HG03159 (cell line): ENCODE measurements at regions not wholly inside any gene's neighbourhood (a gene's known extent, or its start where the extent isn't known, plus 50 kb on each side); places are given as distances from the start of the nearest gene placed in this dataset.

Experiments
- ATAC-seq: cut with Tn5 transposase; IDR thresholded peaks from one replicate; pipeline ENCODE4 v1.9.1; 2021; ENCODE audit warnings: mild to moderate bottlenecking, moderate library complexity; ENCODE audit not compliant: unreplicated experiment

- no peak for ATAC-seq
Measured at GRCh38 chr1:87941337-87941946, 612.8 kb downstream of the LMO4 start.

- no peak for ATAC-seq
Measured at GRCh38 chr1:87942165-87942564, 613.5 kb downstream of the LMO4 start.

DNA sequence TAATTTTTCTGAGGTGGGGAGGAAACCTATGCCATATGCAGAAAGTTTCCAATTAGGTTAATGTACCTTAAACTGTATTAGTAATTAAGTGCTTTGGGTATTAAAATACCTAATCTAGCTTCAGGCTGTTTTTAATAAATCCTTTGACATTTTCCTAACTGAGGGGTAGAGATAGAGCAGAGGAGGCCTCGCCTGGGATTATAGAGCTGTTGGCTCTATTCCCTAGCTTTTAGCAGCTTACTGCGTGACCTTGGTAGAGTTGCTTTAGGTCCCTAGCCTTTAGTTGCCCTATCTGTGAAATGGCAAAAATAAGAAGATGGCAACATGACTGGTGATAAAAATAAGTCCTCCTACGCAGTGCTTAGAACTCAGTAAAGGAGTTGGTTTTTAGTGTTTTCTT is 621.0 kb downstream of the LMO4 start:
- no peak for ATAC-seq

DNA sequence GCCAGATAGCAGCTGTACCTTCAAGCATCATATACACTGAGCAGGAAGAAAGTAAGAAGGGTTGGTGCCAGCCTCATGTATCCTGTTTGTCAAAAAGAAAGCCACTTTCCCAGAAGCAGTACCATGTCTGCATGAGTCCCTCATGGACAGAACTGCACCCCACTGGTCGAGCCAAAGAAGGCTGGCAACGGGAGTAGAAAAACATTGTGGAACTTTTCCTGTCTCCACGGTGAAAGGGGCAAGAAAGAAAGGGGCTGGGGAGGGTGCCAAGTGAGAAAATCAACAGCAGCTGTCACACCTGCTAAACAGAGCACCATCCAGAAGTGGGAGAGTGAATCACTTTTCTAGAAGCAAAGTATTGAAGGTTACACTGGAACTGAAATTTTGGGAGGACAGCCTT is 621.7 kb downstream of the LMO4 start:
- ATAC-seq, result no peak

DNA sequence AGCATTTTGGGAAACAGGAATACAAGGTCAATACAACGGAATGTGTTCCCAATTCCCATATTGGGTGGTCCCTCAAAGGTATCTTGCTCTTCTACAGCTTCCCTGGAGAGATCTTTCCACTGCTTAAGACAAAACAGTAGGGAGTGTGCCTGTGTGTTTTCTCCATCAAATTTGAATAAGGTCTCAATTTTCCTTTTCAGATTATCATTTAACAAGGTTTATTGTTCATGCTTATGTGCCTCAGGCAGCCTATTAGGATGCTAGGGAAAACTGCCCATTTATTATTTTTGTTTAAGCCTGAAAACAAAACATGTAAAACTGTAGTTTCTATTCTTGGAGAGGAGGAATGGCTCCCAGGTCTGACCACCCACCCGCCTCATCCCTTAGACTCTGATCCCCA is 622.7 kb downstream of the LMO4 start:
- ATAC-seq, result no peak

DNA sequence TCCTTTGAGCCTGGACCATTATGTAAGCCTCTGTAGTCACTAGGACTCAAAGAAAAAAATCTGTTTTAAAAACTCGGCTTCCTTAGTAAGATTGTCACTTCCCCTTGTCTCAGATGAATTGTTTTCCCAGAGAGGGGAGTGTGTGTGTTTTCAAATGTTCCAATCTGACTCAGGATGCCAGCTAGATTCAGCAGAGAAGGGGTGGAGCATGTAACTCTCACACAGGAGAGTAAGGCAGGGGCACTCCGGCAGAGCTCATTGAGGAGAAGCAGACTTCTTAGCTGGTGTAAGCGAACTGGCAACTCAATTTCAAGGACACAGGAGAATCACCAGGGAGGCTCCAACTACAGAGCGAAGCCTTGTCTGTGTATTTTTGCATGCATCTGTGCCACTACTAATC is 623.2 kb downstream of the LMO4 start:
- no peak for ATAC-seq

GRCh38 chr1:87953121-87953520 is 624.4 kb downstream of the LMO4 start:
- ATAC-seq, result no peak

- peak; percentile 90 for ATAC-seq
Measured at GRCh38 chr1:87953732-87954344, 625.2 kb downstream of the LMO4 start.

DNA sequence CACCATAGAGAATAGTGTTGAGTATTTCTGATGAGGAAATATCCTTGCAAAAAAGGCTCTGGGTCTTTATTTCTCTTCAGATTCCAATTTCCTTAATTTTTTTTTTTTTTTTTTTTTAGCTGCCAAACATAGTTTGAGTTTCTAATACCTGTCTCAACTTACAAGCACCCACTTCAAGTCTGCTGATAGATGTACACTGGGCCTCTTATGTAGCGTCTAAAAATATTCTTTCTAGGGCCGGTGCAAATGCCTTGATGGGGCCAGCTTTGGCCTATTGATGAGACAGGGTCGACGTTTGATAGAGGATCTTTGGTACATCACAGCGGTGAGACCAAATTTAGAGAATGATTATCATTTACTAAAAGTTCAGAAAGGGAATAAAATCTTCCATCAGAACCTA is 626.4 kb downstream of the LMO4 start:
- ATAC-seq, result no peak

- ATAC-seq, result no peak
Measured at GRCh38 chr1:87956072-87956471, 627.4 kb downstream of the LMO4 start.

GRCh38 chr1:87956750-87957149 is 628.1 kb downstream of the LMO4 start:
- ATAC-seq, result no peak

DNA sequence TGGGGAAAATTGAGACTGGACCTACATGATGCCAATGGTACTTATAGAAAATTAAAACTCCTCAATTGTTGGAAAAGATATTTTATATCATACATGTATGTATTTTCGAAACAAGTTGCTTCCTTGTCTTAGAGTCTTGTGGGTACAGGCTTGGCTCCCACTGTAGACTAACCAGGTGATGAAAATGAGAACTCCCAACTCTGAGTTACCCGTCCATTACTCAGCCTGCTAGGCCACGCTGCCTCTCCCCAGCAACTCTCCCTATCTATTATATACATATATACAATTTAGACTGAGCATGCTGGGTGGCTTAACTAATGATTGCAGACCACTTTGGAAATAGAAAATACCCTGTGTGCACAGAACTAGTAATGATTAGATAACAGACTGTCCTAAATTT is 628.7 kb downstream of the LMO4 start:
- ATAC-seq, result no peak

GRCh38 chr1:87958201-87958600 is 629.5 kb downstream of the LMO4 start:
- no peak for ATAC-seq

GRCh38 chr1:87958716-87959115 is 630.0 kb downstream of the LMO4 start:
- no peak for ATAC-seq

DNA sequence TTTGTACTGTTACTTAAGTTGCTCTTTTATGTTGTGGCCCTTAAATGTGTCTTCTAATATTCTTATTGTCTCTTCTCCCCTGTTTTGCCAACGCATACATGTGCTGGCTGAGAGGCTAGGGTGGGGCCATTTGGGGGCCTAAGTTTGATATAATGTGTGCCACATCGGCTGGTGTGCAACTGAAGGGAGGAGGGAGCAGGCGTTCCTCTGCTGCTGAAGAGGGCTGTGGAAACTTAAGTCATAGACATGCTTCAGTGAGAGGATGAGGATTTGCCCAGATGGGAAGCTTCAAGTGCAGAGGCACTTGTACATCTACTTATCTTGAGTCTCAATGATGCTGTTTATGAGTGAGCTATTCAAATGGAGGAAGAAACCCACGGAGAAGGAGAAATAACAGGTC is 630.6 kb downstream of the LMO4 start:
- ATAC-seq, result no peak

- ATAC-seq, result no peak
Measured at GRCh38 chr1:87961992-87962391, 633.3 kb downstream of the LMO4 start.

DNA sequence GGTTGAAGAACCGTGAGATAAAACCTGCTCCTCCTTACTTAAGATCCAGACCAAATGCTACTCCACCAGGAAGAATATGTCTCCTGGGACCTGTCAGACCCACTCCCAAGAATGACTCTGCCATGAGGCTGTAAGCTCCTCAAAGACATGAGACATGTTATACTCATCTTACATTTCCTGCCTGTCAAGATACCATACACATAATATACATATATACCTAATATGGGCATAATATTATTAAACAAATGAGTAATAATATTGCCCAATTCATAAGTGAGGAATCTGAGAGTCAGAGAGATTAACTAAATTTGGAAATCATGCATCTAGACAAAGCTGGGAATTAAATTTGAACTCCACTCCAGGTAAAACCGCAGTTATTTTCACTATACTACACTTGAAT is 634.9 kb downstream of the LMO4 start:
- ATAC-seq, result no peak

DNA sequence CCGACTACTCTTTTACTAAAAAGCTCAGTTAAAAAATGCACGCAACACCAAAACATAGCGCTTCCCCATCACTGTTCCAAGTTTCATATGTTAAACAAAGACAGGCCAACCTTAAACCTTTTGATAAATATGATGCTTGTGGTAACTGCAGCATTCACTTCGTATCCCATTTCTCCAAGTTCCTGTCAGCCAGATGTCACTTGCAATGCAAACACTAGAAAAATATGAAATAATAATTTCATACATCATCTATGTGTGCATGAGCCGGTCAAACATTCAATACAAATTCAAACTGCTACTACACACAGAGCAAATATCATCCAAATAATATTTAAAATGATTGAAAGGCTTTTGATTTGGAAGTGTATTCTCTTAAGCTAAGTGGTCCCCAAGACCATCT is 636.5 kb downstream of the LMO4 start:
- no peak for ATAC-seq

DNA sequence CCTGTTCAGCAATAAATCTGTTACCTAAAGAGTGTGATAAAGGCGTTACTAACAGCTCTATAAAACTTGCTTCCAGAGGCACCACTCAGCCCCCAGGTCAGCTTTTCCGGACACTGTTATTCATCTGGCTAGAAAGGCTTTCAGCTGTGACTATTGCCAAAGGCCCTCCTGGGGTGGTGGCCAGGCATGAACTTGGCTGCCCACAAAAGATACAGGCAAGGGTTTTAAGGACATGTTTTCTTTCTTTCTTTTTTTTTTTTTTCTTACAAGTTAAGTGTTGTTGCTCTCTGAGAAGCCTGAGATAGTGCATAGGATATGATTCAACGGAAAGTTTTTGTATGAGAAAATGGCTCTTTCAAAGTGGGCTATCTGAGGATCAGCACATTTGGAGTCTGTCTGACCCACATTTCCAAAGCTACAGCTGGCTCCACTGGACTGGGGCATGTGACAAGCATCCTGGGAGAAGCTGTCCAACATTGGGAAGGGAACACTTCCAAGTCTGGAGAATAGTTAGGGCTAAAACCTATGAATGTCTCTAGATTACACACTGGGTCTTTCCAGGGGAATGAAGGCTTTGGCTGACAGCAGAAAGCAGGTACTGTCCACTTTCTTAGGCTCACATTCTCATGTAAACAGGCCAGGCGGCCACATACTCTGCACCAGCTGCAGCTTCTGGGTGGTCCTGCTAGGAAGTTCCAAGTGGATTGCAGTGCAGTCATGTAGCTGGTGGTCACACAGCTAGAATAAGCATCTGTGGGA is 639.7 kb downstream of the LMO4 start:
- ATAC-seq, result no peak

DNA sequence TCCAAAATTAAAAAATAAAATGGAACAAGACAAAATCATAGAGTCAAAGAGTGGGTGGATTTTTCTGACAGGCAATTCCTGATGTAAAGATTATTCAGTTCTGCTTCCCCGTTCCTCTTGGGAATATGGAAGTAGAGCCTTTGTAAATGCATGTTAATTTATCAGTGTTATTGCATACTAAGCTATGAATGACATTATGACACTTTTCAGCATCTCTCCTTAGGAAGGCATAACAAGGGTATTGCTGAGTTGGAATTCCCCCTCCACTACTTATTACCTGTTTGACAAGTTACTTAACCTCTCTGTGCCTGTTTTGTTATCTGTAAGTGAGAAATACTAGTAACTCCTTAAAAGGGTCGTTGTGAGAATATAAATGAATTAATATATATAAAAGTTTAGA is 640.4 kb downstream of the LMO4 start:
- no peak for ATAC-seq

- no peak for ATAC-seq
Measured at GRCh38 chr1:87972811-87973210, 644.1 kb downstream of the LMO4 start.

GRCh38 chr1:87973896-87974295 is 645.2 kb downstream of the LMO4 start:
- ATAC-seq, result no peak
